ENCODE measurements at regions not wholly inside any gene's neighbourhood (a gene's known extent, or its start where the extent isn't known, plus 50 kb on each side); places are given as distances from the start of the nearest gene placed in this dataset.

DNA sequence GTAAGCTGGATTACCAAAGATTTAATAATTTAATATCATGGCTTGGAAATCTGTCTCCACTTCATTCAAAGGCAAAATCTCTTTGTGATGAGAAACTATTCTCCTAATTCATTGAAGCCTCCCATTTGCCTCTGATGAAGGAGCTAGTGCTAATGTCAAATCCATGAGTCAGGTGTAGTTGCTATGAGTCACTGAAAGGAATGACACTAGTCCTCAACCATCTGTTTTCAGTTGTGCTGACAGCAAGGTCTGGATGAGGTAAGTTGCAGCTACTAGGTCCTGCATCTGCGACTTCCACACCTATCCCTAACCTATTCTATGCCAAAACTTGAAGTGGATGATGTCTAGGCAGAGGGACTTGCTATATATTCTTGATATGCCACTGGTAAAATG lies 324.0 kb upstream of the UBE2E3 start:
- DNase-seq: no peak

DNA sequence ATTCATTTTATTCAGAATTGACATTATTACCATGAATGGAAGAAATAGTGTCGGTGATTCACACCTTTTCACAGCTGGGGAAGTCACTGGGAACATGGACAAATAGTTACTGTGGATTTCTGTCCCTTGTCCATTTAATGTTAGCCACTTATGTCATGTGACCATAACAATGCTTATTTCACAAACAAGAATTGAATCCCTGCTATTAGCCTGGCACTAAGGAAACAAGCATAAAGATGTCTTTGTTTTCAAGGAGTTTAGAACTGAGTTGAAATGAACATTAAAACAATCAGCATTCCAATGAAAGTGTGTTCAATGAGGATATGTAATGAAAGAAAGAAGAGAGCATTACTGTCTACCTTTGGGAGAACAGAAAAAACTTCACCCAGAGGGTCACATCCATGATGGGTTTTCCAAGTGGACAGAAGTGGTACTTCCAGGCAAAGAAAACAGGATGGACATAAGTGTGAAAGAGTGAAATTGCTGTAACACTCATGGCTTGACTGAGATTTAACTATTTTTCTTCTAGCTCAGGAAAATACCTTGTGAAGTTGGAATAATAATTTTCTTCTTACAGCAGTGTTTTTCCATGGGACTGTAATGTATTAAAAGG lies 324.5 kb upstream of the UBE2E3 start:
- DNase-seq: no peak

DNA sequence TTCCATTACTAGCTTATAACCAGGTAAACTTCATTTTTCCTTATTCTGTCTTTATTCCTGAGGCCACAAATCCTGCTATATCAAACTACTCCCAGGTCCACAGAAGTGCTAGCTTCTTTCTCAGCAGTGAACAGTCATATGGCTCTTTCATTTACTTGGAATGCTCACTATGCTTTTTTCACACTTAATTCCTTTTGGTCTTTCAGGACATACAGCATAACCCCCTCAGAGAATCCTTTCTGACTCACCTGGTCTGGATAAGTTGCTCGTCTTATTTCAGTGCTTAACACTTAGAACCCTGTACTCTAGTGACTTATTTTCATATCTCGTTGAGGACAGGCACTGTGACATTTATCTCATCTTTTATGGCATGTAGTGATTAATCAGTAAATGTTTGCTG lies 325.0 kb upstream of the UBE2E3 start:
- no peak for DNase-seq

DNA sequence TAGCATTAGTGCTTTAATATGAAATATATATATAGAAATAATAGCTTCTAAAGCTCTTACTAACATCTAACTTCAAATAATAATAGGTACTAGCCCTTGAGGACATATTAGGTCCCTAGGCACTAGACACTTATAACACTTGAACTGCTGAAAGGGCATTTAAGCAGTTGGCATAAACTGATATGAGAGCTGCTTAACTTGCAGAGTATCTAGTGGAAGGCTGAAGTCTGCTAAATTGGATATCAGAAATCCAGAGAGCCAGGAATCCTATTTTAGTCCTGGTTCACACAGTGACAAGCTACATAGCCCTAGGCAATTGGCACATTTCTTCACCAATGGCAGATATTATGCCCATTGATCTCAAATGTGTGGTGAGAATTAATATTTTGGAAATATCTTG lies 326.9 kb upstream of the UBE2E3 start:
- DNase-seq: no peak

DNA sequence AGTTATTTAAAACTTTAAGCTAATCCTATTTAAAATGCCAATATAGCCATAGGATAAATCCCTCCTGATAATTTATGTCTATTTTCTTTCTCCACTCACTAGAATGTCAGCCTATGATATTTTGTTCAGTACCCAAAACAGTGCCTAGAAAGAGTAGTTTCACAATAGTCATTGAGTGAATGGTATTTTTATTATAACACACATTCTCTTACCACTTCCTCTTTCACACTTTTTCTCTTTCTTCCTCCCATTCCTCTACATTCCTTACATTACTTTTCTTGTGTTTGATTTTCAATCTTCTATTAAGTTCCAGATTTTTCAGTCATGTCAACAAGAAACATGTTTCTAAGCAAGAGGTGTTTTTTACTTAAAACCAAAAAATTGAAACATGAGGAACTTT lies 327.6 kb upstream of the UBE2E3 start:
- no peak for DNase-seq

DNA sequence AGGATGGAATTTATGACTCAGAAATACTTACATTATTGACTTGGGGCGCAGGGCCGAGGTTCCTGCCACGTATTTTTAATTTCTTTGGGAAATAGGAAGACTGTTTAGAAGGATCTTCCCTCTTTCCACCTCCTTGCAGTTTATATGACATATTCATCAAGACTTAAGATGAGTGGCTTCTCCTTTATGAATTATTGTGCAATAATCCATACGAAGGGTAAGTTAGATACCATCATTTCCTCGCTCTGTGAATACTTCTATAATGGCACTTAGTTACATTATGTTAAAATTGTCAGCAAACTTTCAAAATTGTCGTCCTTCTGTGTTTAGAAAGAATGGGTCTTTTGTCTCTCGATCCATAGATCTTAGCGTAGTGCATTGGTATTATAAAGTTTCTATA lies 328.8 kb upstream of the UBE2E3 start:
- DNase-seq: no peak

DNA sequence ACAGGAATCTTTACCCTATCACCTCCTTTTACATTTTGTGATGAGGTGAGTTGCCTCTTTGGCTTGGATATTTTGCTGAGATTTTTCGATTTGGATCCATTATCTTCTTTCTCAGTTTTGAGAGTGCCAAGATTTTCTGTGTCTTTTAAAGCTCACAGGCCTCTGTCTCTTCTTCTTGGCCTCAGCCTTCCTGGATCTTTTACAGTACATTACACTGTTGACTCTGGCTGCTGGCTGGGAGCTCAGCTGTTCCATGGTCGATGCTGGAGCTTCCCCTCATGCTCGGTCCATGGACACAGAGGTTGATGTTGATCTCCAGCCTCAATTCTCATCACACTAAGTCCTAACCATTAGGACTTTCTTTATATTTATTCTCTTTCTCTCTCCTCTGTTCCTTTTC lies 332.8 kb upstream of the UBE2E3 start:
- DNase-seq: no peak

DNA sequence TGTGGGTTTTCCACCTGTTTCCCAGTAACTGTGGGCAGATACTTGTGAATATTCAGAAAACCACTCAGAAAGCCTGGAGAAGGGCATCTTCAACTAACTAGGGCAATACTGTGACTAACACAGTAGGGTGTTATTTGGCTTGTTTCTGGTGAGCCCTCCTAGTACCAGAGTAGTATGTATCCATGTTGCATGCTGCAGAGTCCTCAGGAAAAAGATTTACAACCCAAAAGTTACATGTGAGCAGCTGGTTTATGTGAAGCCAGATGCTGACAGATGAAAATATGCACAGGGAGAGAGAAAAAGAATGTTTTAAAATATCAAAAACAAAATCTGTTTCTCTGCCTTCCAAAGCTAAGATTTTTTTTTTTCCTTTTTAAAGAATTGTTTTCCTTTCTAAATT lies 333.2 kb upstream of the UBE2E3 start:
- no peak for DNase-seq

DNA sequence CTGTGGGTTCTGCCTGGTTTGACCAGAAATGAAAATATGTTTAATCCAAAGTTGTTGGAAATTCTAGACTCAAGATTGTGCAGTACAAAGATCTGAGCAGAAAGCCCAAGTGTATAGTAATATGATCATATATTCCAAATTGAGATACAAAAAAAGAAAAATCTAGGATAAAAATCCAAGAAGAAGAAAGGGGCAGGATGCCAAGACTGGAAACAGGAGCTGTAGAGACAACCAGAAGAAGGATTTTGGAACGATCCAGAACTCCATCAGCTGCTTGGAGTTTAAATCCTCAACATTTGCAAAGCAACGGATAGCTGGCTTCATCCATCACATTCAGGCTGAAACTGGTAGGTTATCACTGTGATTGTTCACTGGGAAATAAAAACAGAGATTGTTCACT lies 333.6 kb upstream of the UBE2E3 start:
- no peak for DNase-seq

DNA sequence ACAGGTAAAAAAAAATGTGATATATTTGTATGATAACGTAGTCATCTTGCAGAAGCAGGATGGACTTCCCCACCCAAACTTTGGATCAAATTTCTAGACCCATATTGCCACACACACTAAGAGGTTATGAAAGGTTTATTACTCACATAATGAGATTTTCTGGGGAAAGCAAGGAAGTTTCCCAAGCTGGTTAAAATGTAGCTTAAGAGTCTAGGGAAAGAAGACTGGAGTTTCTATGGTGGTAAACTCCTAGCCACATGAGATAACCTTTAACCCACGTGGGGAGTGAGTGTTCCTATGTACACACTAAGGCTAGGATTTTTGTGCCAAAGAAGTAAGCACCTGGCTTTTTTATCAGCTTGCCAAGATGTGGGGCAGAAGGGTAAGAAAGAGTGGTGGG lies 335.7 kb upstream of the UBE2E3 start:
- DNase-seq: no peak

DNA sequence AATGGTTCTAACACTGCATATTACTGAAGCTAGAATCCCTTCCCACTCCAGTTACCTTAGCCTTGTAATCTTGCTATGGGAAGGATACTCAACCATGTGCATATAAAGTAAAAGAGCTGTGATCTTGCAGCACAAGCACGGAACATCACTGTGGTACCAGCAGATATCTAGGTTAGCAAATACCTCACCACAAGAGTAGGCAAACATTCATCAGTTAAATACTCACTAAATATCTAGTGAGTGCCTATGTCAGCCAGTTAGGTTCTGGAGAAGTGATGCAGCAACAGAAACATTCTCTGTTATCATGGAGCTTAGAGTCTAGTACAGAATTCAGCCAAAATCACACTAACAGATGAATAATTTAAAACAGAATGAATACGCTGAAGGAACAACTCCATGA lies 349.6 kb upstream of the UBE2E3 start:
- DNase-seq: no peak

DNA sequence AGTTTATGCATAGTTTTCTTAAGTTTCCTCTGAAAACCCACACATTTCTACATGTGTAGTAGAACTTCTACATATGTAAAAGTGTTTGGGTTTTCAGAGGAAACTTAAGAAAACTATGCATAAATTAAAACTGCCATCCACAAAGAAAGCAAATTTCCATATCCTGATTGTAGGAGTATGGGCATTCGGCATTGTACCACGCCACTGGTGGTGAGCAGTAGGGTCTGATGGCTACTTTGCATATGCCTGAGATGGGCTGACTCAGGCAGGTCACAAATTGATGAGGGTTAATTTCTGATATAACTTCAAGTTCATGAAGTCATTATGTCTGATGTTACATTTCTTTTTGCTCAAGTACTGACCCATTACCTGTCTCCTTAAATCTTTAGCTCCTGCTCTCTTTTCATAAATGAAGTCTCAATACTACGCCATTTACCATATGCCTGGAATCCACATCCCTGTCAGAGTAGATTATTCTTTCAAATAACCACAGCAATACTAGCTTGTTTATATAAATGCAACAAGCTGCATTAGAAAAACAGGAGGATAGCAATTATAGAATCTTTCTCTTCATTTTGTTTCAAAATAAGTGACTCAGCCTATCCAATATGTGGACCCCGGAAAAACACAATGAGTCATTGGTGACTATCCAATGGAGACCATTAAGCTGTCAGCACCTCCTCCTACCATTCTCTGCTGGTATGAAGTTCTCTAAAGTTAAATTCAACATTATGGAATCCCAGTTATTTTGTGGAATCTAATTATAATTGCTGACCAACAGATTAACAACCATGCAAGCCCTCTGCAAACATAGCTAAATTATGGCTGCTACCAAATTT lies 355.2 kb upstream of the UBE2E3 start:
- DNase-seq: no peak

DNA sequence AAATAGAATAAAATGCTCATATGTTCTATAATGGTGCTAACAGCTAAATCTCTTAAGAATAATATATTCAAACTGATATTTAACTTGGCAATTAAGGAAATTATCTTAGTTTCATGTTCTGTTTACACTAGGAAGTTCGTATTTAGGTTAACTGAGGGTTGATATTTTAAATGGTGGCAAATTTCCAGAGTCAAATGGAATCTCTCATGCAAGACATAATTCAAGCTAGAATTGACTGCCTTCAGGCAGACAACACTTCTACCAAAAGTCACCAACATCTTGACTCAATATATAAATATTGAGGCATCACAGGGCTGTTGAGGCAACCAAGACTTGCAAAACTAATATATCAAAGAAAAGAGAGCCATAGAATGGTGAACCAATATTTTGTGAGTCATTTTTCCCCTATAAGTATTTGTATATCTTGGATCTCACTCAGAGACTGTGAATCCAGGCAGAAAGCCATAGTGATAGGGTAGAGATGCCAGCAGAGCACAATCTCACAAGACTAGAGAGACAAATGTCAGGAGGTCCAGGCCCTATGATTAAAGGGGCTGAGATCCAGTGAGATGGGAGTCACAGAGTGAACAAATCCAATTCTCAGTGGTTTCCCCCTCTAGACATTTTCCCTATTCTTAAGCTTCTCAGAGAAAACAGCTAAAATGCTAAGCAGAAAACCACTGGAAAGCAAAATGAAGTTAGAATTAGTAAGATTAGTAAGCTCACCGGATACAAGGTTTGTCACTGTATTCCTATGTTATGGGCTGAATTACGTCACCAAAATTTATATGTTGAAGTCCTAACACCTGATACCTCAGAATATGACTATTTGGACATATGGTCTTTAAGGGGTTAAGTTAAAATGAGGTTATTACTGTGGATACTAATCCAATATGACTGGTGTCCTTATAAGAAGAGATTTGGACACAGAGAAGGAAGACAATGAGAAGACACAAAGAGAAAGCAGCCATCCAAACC lies 358.2 kb upstream of the UBE2E3 start:
- no peak for DNase-seq

DNA sequence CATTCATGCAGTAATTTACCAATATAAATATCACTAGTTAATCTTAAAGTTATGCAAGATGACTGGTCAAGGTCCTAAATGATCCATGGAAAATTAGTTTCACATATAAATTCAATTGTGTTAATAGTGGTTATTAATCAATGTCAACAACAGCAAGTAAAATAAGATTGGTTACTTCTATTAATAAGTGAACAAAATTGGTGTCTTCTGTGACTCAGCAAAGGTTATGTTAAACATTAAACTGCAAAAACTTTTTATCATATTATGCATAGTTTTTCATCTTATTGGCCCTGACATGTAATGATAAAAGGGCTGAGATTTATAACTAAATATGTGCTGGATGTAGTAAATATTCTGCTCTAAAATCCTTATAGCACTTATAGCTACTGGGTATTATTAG lies 359.0 kb upstream of the UBE2E3 start:
- no peak for DNase-seq

DNA sequence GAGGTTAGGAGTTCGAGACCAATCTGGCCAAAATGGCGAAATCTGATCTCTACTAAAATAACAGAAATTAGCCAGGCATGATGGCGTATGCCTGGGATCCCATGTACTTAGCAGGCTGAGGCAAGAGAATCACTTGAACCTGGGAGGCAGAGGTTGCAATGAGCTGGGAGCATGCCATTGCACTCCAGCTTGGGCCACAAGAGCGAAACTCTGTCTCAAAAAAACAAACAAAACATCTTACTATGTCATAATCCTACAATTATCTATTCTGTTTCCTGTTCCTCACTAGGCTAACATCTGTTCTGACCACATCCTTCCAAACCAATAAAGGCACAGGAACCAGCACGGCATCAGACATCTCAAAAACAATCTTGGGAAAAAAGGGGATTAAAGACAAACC lies 361.8 kb upstream of the UBE2E3 start:
- DNase-seq: no peak

DNA sequence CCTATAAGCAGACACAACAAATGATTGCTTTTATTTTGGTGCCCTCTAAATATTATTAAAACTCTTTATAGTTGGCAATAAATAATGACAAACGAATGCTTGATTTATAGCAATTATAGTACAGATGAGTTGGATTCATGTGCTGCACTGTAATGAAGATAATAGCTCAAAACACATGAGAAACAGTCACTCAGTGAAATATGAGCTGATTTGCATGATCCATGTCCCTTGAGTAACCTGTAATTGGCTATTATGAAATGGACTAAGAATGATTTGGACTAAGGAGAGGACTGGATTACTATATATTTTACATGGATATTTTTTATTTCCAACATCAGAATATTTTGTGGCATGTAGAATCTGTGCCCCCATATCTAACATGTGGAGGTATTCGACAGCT lies 365.6 kb upstream of the UBE2E3 start:
- DNase-seq: no peak

DNA sequence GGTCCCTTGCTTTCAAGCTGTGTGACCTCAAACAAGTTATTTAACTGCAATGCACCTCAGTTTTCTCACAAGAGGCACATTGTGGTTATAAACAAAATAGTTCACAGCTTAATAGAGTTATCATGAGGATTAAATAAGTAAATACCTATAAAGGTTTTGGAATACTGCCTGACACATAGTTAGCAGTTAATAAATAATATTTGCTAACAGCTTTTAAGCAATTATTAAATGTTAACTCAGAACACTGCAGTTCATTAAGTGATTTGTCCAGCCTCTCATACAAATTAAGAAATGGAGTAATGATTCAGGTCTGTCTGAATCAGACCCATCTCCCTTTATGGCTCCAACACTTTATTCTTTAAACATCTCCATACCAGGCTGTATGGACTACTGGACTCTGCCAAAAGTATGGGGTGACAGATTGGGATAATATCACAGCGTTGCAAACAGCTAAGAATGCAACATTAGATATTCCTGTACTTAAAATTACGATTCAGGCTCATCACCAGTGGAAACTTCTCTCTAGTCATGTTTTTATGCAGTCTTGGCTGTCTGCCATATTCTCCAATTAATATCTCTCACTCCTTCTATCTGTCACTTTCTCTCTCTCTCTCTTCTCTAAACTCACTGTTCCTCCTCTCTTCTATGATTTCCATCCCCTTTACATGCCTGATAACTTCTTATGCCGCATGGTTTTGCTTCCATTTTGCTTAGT lies 370.6 kb upstream of the UBE2E3 start:
- DNase-seq: no peak

DNA sequence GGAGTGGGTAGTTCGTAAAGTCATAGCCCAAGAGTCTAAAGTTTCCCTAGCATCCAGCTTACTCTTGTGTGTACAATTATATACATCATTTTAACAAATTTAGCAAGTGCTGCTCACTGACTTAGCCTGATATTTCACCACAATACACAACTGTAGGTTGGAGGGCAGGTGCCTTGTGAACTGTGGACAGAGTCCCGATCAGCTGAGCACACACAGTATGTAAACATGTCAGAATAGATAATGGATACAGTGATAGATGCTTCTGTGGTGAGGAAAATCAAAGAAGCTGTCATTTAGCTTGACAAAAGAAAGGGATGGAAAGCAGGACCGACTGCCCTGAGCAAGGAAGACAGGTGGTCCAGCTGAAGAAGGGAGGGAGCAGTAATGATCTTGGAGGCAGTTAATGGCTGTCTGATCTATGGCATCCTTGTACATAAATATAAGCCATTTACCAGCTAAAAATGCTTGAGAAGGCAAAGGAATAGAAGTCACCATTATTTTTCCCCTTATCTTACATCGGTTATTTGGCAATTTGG lies 372.8 kb upstream of the UBE2E3 start:
- DNase-seq: no peak

DNA sequence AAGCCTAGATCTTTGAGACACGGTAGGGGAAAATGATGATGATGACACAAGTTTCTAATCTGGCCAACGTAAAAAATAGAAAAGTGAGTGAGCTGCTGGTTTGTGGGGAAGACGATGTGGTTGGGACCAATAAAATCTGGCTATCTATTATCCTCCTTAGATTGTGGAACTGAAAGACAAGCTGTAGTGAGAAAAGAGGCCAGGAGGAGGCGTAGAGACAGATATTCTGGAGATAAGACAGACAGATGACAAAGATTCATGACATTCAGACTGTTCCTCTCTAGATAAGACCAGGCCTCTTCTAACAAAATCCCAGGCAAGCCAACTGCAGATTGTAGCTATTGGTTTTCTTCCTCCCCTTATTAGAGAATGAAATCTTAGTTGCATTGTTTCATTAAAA lies 376.3 kb upstream of the UBE2E3 start:
- DNase-seq: no peak

DNA sequence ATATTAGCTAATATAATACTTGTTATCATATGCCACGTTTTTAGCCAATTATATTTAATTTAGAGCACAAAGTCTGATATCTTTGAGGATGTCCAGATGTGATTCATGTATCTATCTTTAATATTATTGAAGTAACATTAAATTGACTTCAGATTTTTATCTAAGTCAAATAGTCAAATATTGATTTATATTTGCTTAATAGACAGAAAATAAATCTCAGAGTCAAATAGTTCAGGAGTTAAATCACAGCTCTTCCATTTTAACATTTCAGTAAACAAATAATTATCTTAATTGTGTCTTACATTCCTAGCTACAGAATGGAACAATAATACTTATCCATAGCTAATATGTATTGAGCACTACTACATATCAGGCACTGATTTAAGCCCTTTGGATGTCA lies 379.4 kb upstream of the UBE2E3 start:
- no peak for DNase-seq

DNA sequence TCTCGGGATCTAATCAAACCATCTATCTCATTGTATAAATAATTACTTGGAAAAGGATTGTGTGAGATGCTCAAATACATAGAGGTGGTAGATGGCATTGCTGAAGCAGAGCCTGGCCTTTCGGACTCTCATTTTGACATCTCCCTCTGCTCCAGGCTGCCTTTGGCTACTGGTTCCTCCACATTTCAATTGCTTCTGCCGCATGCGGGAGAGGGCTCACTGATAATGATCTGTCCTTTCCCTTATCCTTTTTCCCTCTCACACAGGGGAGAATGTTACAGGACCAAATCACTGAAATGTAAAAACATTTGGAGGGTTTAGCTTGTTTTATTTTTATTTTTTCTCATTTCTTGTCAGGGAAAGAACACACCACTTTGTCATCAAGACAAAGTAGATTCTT lies 380.6 kb upstream of the UBE2E3 start:
- DNase-seq: no peak

DNA sequence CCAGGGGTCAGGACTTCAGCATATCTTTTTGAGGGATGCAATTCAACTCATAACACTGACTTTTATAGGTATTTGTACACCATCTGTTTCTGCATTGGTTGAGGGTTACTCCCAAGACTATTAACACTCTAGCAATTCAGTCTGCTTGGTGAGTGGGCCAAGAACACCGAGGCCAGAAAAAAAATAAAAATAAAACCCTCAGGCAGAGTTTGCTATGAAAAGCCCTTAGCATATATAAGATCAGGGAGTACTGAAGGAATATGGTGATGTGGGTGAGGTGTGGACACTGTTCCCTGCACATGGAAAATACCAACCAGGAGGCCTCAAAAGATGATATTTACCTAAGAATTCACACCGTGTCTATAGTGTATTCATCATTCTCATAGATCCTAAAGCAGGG lies 383.2 kb upstream of the UBE2E3 start:
- DNase-seq: no peak

DNA sequence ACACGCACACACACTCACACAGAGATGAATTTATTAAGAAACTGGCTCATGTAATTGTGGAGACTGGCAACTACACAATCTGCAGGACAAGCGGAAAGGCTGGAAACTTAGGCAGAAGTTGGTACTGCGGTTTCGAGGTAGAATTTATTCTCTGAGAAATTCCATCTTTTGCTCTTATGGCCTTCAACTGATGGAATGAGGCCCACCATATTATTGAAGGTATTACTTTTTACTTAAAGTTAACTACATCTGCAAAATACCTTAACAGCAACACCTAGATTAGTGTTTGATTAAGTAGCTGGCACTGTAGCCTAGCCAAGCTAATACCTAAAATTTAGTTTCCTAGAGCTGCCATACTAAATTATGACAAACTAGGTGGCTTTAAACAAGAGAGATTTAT lies 384.0 kb upstream of the UBE2E3 start:
- no peak for DNase-seq
